ENCODE measurements at regions not wholly inside any gene's neighbourhood (a gene's known extent, or its start where the extent isn't known, plus 50 kb on each side); places are given as distances from the start of the nearest gene placed in this dataset.
A peak's percentile ranks its signal among the peaks of the same experiment; 100 is the strongest.
"Not testable (repeated sequence)": the region's sequence is repeated elsewhere in the genome, so short reads cannot be mapped to it uniquely, and the experiment has no call there.

DNA sequence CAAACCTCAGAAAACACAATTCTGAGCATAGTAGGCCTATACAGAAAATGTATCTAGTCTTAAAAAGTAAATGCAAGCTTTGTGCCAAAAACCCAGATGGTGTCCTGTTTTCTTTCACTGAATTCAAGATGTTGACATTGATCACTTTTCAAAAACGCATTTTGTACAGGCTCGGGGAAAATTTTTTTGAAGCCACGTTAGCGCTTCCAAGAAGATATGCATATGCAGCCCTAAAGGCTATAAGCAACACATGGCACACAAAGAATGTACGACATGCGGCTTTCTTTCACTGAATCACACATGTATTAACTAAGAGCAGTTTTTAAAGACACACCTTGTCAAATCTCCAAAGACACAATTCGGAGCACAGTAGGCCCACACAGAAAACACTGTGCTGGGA, 115.4 kb downstream of the MRPL57 start:
- POLR2A ChIA-PET = no interaction called here

DNA sequence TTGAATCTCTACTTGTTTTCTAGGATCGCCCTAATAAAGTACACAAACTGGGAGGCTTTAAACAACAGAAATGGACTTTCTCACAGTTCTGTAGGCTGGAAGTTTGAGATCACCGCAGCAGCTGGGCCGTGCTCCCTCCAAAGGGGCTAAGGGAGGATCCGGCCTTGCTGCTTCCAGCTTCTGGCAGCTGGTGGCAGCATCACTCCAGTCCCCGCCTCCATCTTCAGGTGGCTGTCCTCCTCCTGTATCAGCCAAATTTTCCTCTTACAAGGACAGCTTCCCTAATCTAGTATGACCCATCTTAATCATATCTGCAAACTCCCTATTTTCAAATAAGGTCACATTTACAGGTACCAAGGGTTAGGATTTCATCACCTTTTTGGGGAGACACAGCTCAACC, 120.5 kb downstream of the MRPL57 start:
- H3K4me1 Mint-ChIP-seq (ENCODE audit: low read depth) = peaks cover 16% of the 10 kb centered on the region
- not testable (repeated sequence) for H3K9me3 Mint-ChIP-seq; H3K36me3 Mint-ChIP-seq (ENCODE audit: low read depth); H3K27me3 Mint-ChIP-seq
- CTCF ChIA-PET = interaction anchor here (0.9 to 5.8 kb wide), 28 partner anchors 9 to 210 kb away, joined by 3 to 95 read pairs (median 6); partner anchors contain the start of genes MRPL57, SKA3 and ZDHHC20
- peak overlapping the region; percentile 6 for H3K27ac Mint-ChIP-seq
- DNase-seq (peak; percentile 54), ATAC-seq (peak; percentile 48)
- POLR2A ChIA-PET = interaction anchor here (0.8 to 2.0 kb wide), 4 partner anchors 121 to 243 kb away, joined by 3 to 7 read pairs (median 4); partner anchors contain the start of genes MRPL57, SKA3 and ZDHHC20
- intact Hi-C loops (cut with micrococcal nuclease) = loop anchor here (2.0 to 5.0 kb wide), 2 partner anchors 160 to 180 kb away; partner anchors contain the start of gene ZDHHC20
- H3K4me3 Mint-ChIP-seq = peak overlapping the region; percentile 90

More for the DNA sequence above, 115.4 kb downstream of the MRPL57 start:
- TF ChIP-seq, protein P1, sequence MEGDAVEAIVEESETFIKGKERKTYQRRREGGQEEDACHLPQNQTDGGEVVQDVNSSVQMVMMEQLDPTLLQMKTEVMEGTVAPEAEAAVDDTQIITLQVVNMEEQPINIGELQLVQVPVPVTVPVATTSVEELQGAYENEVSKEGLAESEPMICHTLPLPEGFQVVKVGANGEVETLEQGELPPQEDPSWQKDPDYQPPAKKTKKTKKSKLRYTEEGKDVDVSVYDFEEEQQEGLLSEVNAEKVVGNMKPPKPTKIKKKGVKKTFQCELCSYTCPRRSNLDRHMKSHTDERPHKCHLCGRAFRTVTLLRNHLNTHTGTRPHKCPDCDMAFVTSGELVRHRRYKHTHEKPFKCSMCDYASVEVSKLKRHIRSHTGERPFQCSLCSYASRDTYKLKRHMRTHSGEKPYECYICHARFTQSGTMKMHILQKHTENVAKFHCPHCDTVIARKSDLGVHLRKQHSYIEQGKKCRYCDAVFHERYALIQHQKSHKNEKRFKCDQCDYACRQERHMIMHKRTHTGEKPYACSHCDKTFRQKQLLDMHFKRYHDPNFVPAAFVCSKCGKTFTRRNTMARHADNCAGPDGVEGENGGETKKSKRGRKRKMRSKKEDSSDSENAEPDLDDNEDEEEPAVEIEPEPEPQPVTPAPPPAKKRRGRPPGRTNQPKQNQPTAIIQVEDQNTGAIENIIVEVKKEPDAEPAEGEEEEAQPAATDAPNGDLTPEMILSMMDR (IDR thresholded peaks at IDR 0.05) = no peak
- no peaks in the 10 kb centered on the region for H3K4me1 Mint-ChIP-seq (ENCODE audit: low read depth)
- CTCF ChIA-PET = interaction anchor here (1.8 to 2.9 kb wide), 2 partner anchors 112 to 185 kb away, joined by 4 to 12 read pairs; no protein-coding TSS in a partner anchor
- H3K27ac Mint-ChIP-seq = no peak overlapping the region
- no peaks in the 10 kb centered on the region for H3K9me3 Mint-ChIP-seq
- DNase-seq (no peak), ATAC-seq (no peak)
- H3K36me3 Mint-ChIP-seq (ENCODE audit: low read depth) = no peaks in the 10 kb centered on the region
- no peak overlapping the region for H3K4me3 Mint-ChIP-seq
- no peaks in the 10 kb centered on the region for H3K27me3 Mint-ChIP-seq
- intact Hi-C loops (cut with micrococcal nuclease) = no loop called here

DNA sequence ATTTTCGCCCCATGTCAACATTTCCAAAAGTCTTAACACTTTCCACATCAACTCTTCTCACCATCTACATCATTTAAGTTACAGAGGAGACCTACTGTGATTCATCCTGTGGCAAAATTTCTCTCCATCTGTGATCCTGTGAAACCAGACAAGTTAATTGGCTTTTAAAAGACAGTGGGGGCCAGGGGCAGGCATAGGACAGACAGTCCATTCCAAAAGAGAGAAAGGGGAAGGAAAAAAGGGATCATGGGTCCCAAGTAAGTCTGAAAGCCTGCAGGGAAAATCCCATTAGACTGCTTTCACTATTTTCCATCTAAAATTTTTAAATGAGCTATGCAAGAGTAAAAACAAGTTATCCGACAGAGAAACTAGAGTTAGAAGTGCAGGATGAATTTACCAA, 121.0 kb downstream of the MRPL57 start:
- H3K27ac Mint-ChIP-seq = peak overlapping the region; percentile 6
- CTCF ChIA-PET = interaction anchor here (0.9 to 5.8 kb wide), 28 partner anchors 9 to 209 kb away, joined by 3 to 95 read pairs (median 6); partner anchors contain the start of genes MRPL57, SKA3 and ZDHHC20
- H3K4me3 Mint-ChIP-seq = peak overlapping the region; percentile 90
- no peaks in the 10 kb centered on the region for H3K9me3 Mint-ChIP-seq
- no peaks in the 10 kb centered on the region for H3K36me3 Mint-ChIP-seq (ENCODE audit: low read depth)
- no peak for DNase-seq
- TF ChIP-seq, protein P1 (IDR thresholded peaks at IDR 0.05) = no peak
- peaks cover 17% of the 10 kb centered on the region for H3K4me1 Mint-ChIP-seq (ENCODE audit: low read depth)
- peak; percentile 17 for ATAC-seq
- intact Hi-C loops (cut with micrococcal nuclease) = loop anchor here (2.0 to 5.0 kb wide), 2 partner anchors 160 to 179 kb away; partner anchors contain the start of gene ZDHHC20
- no peaks in the 10 kb centered on the region for H3K27me3 Mint-ChIP-seq
- POLR2A ChIA-PET = interaction anchor here (1.0 to 2.0 kb wide), 3 partner anchors 161 to 242 kb away, joined by 3 to 7 read pairs (median 5); partner anchors contain the start of gene ZDHHC20

DNA sequence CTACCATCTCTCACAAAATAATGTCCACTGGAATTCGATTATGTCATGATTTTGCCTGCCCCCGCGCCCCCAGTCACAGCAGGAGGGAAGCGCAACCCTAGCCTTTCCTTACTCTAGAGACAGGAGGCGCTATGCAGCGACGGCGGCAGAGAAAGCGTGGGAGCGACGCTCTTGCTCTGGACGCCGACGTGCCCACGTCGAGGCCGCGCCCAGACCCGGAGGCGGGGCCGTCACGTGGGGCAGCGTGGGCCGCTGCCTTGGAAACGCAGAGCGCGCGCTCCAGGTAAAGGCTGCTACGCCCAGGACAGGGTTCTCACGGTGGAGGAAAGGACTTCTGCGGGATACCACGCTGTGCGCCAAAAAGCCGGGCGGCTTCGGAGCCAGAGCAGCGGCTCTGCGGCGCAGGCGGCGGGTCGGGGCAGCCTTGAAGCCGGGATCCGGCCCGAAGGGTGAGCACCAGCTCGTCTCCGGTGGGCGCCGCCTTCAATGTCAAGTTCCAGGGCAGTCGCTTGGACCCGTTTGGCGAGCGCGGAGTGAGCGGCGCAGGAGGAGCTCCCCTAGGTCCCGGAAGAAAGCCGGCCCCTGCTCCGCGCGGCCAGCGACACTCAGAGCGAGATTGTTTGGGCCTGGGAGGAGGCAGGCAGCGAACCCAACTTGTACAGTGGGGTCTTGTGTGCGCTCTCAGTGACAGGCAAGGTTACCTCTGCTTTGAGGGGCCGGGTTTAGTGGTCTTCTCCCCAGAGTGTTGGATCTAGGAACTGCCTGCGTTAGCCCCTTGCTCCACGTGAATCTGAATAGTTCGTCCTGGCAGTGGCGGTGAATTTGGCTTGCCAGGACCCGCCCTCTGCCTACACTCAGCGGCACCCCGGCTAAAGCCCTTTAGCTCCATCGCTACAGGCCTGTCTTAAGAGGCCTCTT, 121.7 kb downstream of the MRPL57 start:
- peak overlapping the region; percentile 61 for H3K27ac Mint-ChIP-seq
- no peaks in the 10 kb centered on the region for H3K9me3 Mint-ChIP-seq
- peaks cover 4% of the 10 kb centered on the region for H3K36me3 Mint-ChIP-seq (ENCODE audit: low read depth)
- ATAC-seq = peak; percentile 93
- CTCF ChIA-PET = interaction anchor here (0.8 to 5.8 kb wide), 27 partner anchors 11 to 209 kb away, joined by 3 to 95 read pairs (median 4); partner anchors contain the start of genes MRPL57, SKA3 and ZDHHC20
- POLR2A ChIA-PET = interaction anchor here (0.6 to 2.0 kb wide), 5 partner anchors 122 to 400 kb away, joined by 3 to 7 read pairs (median 5); partner anchors contain the start of genes MRPL57, SKA3 and ZDHHC20
- TF ChIP-seq, protein P1 (IDR thresholded peaks at IDR 0.05) = peak; percentile 90
- peaks cover 23% of the 10 kb centered on the region for H3K4me1 Mint-ChIP-seq (ENCODE audit: low read depth)
- peak; percentile 87 for DNase-seq
- peak overlapping the region; percentile 90 for H3K4me3 Mint-ChIP-seq
- no peaks in the 10 kb centered on the region for H3K27me3 Mint-ChIP-seq
- intact Hi-C loops (cut with micrococcal nuclease) = loop anchor here (2.0 to 5.0 kb wide), 2 partner anchors 159 to 179 kb away; partner anchors contain the start of gene ZDHHC20

DNA sequence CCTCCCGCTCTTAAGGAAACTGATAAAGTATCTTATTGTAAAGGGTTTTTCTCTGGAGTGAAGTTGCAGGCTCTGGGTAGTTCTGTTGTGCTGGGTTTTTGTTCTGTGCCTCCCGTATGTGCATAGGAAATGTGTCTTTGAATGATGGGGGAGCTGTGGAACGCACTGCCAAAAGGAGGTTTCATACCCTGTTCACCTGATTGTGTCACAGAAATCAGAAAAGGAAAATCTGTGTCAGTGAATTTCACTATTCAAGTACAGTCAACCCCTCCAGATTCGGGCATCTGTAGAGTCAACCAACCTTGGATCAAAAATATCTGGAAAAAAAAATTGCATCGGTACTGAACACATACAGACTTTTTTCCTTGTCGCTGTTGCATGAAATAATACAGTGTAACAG, 127.8 kb downstream of the MRPL57 start:
- ATAC-seq (no peak), DNase-seq (no peak)
- Mint-ChIP-seq H3K4me3 (no peak overlapping the region), H3K36me3 (ENCODE audit: low read depth) (peaks cover 12% of the 10 kb centered on the region), H3K4me1 (ENCODE audit: low read depth) (peaks cover 22% of the 10 kb centered on the region), H3K27ac (peak overlapping the region; percentile 74), H3K9me3 (no peaks in the 10 kb centered on the region), H3K27me3 (no peaks in the 10 kb centered on the region)
- CTCF ChIA-PET = no interaction called here
- POLR2A ChIA-PET = no interaction called here
- intact Hi-C loops (cut with micrococcal nuclease) = no loop called here
- TF ChIP-seq, protein P1 (IDR thresholded peaks at IDR 0.05) = no peak

DNA sequence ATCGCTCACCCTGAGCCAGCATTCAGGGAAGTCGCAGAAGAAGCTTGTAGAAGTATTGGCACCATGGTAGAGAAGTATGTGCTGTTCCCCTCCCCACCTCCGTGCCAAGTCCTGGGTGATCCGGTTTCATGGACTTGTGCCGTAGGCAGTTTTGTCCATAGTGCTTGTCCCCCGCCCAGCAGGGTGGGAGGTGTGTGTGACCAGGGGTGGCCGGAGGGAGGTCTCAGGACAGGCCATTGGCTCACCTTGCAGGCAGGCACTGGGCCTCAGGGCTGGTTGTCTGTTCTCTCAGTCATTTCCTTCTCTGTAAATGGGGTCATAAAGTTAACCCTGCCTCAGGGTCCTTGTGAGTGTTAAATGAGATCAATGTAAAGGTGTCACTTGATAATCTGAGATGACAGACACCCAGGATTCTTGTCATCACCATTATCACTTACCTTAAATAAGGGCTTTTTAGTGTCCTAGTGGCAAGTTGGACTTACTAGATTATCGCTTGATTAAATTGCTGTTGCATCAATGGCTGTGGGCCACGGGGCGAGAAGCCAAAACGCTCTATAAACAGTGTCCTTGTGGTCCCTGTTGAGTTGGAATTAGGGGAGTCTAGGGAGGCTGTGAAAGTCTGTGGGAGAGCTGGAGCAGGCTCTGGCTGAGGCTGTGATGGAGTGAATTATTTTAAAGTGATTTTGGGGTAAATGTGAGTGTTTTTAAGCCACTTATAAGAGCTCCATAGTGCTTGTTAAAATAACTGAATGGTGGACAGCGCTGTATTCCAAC, 130.0 kb downstream of the MRPL57 start:
- H3K4me3 Mint-ChIP-seq; POLR2A ChIA-PET; CTCF ChIA-PET; H3K27ac Mint-ChIP-seq; intact Hi-C loops (cut with micrococcal nuclease); H3K27me3 Mint-ChIP-seq; DNase-seq; H3K9me3 Mint-ChIP-seq; ATAC-seq: not testable (repeated sequence)
- H3K4me1 Mint-ChIP-seq (ENCODE audit: low read depth) = peaks cover 25% of the 10 kb centered on the region
- peaks cover 12% of the 10 kb centered on the region for H3K36me3 Mint-ChIP-seq (ENCODE audit: low read depth)

DNA sequence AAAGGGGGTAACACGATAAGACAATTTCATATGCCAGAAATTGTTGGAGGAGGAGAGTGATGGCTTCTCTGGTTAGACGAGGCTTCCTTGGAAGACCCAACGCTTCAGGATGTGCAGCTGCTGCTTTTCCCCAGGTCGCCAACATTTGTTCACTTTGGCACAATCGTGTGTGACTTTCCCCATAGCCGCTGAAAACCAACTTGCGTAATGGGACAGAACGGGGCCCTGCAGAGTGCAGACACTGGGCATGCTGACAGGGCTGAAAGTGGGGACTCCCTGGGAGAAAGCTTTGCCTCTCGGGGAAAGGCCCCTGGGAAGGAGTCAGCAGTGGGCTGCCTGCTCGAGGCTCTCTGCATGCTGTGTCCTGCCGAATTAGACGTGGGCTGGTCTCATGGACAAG, 130.7 kb downstream of the MRPL57 start:
- H3K9me3 Mint-ChIP-seq; H3K4me3 Mint-ChIP-seq; CTCF ChIA-PET; ATAC-seq; H3K27ac Mint-ChIP-seq; H3K27me3 Mint-ChIP-seq; intact Hi-C loops (cut with micrococcal nuclease); POLR2A ChIA-PET; DNase-seq: not testable (repeated sequence)
- Mint-ChIP-seq H3K36me3 (ENCODE audit: low read depth) (peaks cover 12% of the 10 kb centered on the region), H3K4me1 (ENCODE audit: low read depth) (peaks cover 25% of the 10 kb centered on the region)

Measured in activated CD8-positive, alpha-beta T cell treated with anti-CD3 and anti-CD28 coated beads for 36 hours (primary cell).